Fibroblast of the aortic adventitia (primary cell): ENCODE measurements at regions not wholly inside any gene's neighbourhood (a gene's known extent, or its start where the extent isn't known, plus 50 kb on each side); places are given as distances from the start of the nearest gene placed in this dataset.
A peak's percentile ranks its signal among the peaks of the same experiment; 100 is the strongest.

Experiments used
- DNase-seq: peaks from one replicate; pipeline ENCODE4 v3.0.0-alpha.2; 2010; ENCODE audit warnings: low read depth
- H3K4me3 ChIP-seq: 2 replicates; pipeline ENCODE4 v1.5.1; 2011; ENCODE audit warnings: low read depth, mild to moderate bottlenecking, control low read depth, low read length, moderate library complexity
- TF ChIP-seq, protein P1 (sequence below): IDR thresholded peaks from 2 replicates; pipeline ENCODE4 v1.5.1; 2011; ENCODE audit warnings: mild to moderate bottlenecking, low read length, control low read depth, inconsistent platforms; ENCODE audit not compliant: insufficient read depth

GRCh38 chr4:124224256-124224655, 488.3 kb downstream of the ANKRD50 start:
- peak; percentile 22 for DNase-seq
- no peak overlapping the region for H3K4me3 ChIP-seq
- TF ChIP-seq, protein P1, sequence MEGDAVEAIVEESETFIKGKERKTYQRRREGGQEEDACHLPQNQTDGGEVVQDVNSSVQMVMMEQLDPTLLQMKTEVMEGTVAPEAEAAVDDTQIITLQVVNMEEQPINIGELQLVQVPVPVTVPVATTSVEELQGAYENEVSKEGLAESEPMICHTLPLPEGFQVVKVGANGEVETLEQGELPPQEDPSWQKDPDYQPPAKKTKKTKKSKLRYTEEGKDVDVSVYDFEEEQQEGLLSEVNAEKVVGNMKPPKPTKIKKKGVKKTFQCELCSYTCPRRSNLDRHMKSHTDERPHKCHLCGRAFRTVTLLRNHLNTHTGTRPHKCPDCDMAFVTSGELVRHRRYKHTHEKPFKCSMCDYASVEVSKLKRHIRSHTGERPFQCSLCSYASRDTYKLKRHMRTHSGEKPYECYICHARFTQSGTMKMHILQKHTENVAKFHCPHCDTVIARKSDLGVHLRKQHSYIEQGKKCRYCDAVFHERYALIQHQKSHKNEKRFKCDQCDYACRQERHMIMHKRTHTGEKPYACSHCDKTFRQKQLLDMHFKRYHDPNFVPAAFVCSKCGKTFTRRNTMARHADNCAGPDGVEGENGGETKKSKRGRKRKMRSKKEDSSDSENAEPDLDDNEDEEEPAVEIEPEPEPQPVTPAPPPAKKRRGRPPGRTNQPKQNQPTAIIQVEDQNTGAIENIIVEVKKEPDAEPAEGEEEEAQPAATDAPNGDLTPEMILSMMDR, result no peak

GRCh38 chr4:124227981-124228380, 484.6 kb downstream of the ANKRD50 start:
- DNase-seq, result no peak
- no peak overlapping the region for H3K4me3 ChIP-seq
- TF ChIP-seq, protein P1, result no peak

- H3K4me3 ChIP-seq, result no peak overlapping the region
- TF ChIP-seq, protein P1, result no peak
- no peak for DNase-seq
Observed at GRCh38 chr4:124230268-124230667, 482.3 kb downstream of the ANKRD50 start.

DNA sequence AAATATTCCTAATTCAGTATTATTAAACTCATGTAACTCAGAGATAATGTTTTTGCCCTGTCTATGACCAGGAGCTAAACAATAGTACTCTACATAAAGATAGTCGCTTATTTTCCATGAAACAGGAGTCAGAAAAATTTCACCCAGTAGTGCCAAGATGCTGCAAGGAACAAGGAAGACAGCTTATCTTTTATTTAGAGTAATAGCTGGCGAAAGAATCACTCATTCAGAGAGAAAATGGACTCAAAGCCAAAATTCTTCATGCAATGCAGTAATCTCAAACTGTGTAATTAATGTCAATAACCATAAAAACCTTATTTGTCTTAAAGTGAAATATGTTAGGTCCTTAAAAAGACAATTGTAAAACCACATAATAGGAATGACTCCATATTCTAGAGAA, 477.8 kb downstream of the ANKRD50 start:
- TF ChIP-seq, protein P1, result no peak
- DNase-seq, result peak; percentile 73
- no peak overlapping the region for H3K4me3 ChIP-seq

DNA sequence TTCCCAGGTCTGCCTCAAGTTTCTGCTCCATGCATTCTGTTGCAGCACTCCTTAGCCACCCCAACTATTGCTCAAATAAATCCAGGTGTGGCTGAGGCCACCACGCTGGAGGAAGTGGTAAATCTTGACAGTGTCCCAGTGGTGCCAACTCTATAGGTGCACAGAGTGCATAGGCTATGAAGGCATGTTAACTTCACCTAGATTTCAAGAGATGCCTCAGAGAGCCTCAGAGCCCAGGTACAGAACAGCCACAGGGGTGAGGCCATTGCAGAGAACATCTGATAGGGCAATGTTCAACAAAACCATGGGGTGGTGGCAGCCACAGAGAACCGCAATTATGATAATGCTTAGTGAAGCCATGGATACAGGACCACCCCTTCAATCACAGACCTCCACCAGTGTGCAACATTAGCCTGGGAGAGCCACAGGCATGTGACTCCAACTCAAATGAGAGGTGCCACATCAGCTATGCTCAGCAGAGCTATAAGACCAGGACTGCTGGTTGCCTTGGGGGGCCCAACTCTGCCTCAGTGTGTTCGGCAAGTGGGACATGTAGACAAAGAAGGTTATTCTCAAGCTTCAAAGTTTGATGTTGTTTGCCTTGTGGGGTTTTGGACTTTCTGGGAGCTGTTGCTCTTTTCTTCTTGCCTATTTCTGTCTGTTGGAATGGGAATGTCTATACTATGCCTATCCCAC, 468.7 kb downstream of the ANKRD50 start:
- TF ChIP-seq, protein P1, result no peak
- no peak overlapping the region for H3K4me3 ChIP-seq
- DNase-seq, result no peak

GRCh38 chr4:124253080-124253479, 459.5 kb downstream of the ANKRD50 start:
- H3K4me3 ChIP-seq, result no peak overlapping the region
- no peak for DNase-seq
- TF ChIP-seq, protein P1, result no peak
